ENCODE measurements at regions not wholly inside any gene's neighbourhood (a gene's known extent, or its start where the extent isn't known, plus 50 kb on each side); places are given as distances from the start of the nearest gene placed in this dataset.

DNA sequence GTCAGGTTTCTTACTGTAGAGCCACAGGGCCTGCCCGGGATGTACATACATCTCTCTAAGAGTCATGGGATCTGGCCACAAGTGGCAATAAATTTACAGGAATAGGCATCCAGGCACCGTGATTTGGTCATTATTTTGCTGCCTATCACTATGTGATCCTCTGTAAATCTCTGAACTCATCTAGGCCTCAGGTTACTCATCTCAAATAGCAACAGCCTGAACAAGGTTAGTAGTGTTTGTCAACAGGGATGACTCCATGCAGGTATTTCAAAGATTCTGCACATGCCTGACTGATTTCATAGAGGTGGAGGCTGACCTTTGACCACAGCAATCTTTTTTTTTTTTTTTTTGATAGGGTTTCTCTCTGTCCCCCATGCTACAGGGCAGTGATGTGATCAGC, 88.8 kb upstream of the TBL1XR1 start:
- TF ChIP-seq CTCF (conservative IDR thresholded peaks at IDR 0.05; ENCODE audit: low read length): no peak
- H3K4me3 ChIP-seq (ENCODE audit: low read length): no peak overlapping the region
- no peak for DNase-seq (ENCODE audit: low read depth)

DNA sequence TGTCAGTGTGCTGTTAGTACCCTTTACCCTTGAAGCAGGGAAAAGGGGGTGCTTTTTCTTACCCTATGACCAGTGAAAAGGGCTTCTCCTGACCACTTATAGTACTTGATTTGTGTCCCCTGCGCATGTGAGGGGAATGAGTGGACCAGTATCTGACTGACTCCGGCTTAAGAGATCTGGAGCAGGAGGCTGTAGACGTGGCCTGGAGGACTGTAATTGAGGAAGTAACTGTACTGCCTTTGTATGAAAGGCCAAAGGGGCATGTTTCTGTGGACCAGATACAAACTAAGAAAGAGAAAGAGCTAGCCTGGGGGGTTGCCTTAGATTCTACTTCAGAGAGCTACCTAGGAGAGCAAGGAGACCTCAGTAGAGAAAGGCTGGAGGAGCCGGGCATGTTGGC, 89.9 kb upstream of the TBL1XR1 start:
- TF ChIP-seq CTCF (conservative IDR thresholded peaks at IDR 0.05; ENCODE audit: low read length): no peak
- no peak for DNase-seq (ENCODE audit: low read depth)
- no peak overlapping the region for H3K4me3 ChIP-seq (ENCODE audit: low read length)

DNA sequence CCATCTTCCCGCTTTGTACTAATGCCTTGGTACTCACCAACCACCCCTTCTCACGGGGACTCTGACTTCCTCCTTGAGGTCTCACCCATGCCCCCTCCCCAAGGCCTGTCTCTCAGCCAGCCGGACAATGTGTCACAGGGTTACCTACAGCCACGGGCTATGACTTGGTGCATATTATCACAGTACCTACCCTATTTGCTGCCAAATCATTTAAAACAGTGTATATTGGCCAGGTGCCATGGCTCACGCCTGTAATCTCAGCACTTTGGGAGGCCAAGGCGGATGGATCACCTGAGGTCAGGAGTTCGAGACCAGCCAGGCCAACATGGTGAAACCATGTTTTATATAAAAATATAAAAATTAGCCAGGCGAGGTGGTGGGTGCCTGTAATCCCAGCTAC, 93.4 kb upstream of the TBL1XR1 start:
- no peak for DNase-seq (ENCODE audit: low read depth)
- no peak overlapping the region for H3K4me3 ChIP-seq (ENCODE audit: low read length)
- TF ChIP-seq CTCF (conservative IDR thresholded peaks at IDR 0.05; ENCODE audit: low read length): no peak

GRCh38 chr3:177294221-177294620, 96.9 kb upstream of the TBL1XR1 start:
- H3K4me3 ChIP-seq (ENCODE audit: low read length): no peak overlapping the region
- DNase-seq (ENCODE audit: low read depth): peak; percentile 57
- TF ChIP-seq CTCF (conservative IDR thresholded peaks at IDR 0.05; ENCODE audit: low read length): no peak

- no peak for TF ChIP-seq CTCF (conservative IDR thresholded peaks at IDR 0.05; ENCODE audit: low read length)
- no peak for DNase-seq (ENCODE audit: low read depth)
- no peak overlapping the region for H3K4me3 ChIP-seq (ENCODE audit: low read length)
These were observed 97.8 kb upstream of the TBL1XR1 start for GRCh38 chr3:177295116-177295515.

- no peak for DNase-seq (ENCODE audit: low read depth)
- no peak overlapping the region for H3K4me3 ChIP-seq (ENCODE audit: low read length)
- TF ChIP-seq CTCF (conservative IDR thresholded peaks at IDR 0.05; ENCODE audit: low read length): no peak
These were observed 102.0 kb upstream of the TBL1XR1 start for GRCh38 chr3:177299250-177299649.

DNA sequence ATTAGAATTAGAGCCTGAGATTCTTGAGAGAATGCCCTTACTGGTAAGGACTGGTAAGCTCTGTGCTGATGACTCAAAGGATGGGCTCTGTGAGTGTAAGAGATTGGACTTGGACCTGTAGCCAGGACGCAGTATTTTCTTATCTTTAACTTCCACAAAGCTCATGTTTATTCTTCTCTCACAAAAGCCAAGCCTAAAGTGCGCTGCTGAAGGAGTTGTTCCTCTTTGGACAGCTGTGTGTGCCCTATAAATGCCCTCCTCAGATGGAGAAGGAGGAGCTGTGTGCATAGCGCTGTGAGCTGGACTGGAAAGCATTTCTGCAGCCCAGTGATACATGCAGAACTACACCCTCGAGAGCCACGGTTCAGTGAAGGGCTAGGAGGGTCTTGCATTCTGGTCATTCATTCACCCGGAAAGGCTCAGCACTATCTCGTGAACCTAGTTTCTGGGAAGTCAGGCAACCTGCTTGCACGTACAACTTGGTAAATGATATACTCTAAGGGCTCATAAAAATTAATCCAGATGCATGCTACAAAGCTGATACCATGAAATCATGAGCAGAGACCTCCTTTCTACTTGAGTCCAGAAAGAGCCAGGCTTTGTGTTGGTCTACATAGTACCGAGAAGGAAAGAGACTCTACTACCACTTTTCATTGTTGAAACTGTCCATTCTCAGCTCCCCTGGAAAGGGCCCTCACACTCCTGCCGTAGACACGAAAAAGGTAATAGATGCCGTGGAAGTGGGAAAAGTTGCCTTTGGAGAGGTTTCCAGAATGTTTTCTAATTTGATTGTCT, 103.0 kb upstream of the TBL1XR1 start:
- no peak overlapping the region for H3K4me3 ChIP-seq (ENCODE audit: low read length)
- DNase-seq (ENCODE audit: low read depth): peak; percentile 8
- no peak for TF ChIP-seq CTCF (conservative IDR thresholded peaks at IDR 0.05; ENCODE audit: low read length)

Data from AG10803 (cell line).